ENCODE measurements at regions not wholly inside any gene's neighbourhood (a gene's known extent, or its start where the extent isn't known, plus 50 kb on each side); places are given as distances from the start of the nearest gene placed in this dataset.

DNA sequence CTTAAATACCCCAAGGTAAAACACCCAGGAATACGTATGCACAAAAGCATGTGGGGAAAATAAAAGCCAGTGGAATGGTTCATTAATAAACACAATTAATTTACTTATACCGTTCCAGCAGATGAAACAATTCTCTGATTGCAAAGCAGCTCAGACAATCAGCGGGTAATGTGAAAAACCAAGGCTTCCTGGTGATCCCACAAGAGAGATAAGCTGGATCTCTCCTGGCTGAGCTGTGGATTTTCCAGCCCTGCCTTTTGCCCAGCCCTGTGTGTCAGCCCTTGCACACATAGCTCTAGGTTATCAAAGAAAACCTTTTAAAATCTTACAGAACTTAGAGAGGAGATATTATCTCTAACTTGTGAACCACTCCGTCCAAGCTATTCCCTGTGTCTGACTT, 1010.7 kb upstream of the AUTS2 start:
- no peak for TF ChIP-seq ZFX (IDR thresholded peaks at IDR 0.05)
- TF ChIP-seq, protein P1, sequence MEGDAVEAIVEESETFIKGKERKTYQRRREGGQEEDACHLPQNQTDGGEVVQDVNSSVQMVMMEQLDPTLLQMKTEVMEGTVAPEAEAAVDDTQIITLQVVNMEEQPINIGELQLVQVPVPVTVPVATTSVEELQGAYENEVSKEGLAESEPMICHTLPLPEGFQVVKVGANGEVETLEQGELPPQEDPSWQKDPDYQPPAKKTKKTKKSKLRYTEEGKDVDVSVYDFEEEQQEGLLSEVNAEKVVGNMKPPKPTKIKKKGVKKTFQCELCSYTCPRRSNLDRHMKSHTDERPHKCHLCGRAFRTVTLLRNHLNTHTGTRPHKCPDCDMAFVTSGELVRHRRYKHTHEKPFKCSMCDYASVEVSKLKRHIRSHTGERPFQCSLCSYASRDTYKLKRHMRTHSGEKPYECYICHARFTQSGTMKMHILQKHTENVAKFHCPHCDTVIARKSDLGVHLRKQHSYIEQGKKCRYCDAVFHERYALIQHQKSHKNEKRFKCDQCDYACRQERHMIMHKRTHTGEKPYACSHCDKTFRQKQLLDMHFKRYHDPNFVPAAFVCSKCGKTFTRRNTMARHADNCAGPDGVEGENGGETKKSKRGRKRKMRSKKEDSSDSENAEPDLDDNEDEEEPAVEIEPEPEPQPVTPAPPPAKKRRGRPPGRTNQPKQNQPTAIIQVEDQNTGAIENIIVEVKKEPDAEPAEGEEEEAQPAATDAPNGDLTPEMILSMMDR (conservative IDR thresholded peaks at IDR 0.05): no peak
- no peak overlapping the region for H3K27ac ChIP-seq

DNA sequence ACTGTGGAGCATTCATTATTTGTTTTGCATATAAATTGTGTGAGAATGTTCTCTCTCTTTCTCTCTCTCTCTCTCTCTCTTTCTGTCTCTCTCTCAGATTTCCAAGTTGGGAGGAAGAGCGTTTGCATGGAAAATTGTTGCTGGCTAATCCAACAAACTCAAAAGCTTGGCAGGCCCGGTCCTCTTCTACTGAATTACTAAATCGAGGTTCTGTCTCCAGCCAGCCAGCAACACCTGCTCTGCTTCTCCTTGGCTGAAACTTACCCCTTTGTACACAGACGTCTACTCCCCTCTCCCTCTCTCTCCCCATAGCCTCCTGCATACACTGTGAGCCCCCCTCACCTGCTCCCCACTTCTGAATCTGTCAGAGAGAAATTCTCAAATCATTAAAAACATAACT, 996.4 kb upstream of the AUTS2 start:
- H3K27ac ChIP-seq: no peak overlapping the region
- TF ChIP-seq, protein P1 (conservative IDR thresholded peaks at IDR 0.05): no peak

DNA sequence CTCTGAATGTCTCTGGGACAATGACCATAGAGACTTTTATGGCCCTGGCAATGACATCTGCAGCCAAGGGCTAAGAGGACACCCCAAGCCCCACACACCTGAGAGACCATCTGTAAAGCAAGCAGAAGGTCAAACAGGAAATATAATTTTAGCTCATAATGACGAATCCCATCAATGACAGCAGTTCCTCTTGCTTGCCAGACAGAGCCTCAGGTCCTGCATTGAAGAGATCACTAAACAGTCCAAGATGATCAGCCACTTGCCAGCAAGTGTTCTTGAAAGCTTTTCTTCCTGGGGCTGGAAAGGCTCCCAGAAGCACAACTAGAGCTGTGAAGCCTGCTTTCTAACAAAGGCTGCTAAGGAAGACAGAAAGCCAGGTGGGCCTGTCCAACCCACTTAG, 993.7 kb upstream of the AUTS2 start:
- no peak for TF ChIP-seq ZFX (IDR thresholded peaks at IDR 0.05)
- TF ChIP-seq, protein P1 (conservative IDR thresholded peaks at IDR 0.05): no peak
- no peak overlapping the region for H3K27ac ChIP-seq

DNA sequence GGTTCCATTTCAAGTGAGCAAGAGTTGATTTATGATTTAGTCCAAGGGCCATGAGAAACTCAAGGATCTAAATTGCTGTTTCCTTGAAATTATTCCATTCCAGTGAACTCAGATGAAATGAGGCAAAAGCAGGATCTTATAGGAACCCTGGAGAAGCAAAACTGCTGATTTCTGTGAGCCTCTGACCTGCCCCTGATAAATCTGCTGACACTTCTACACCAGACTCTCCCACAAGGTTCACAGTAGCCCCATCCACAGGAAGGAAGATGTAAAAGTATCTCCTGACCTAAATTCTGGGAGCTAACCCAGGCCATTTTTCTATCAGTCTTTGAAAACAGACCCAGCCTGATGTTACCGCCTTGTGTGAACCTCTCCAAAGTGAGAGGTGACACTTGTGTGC, 987.6 kb upstream of the AUTS2 start:
- no peak for TF ChIP-seq ZFX (IDR thresholded peaks at IDR 0.05)
- TF ChIP-seq, protein P1 (conservative IDR thresholded peaks at IDR 0.05): no peak
- H3K27ac ChIP-seq: no peak overlapping the region

DNA sequence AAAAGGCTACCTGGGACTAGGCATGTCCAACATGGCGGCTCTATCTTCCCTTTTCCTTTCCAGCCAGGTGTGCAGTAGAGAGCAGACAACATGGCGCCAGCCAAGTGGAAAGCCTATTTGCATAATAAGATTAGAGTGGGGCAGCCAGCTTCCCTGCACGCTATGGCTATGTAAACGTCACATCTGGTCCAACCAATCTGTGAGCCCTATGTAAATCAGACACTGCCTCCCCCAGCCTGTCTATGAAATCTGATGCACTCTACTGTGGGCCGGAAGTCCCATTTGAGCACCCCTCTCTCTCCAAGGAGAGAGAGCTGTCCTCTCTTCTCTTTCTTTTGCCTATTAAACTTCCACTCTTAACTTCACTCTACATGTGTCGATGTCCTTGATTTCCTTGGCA, 984.9 kb upstream of the AUTS2 start:
- TF ChIP-seq, protein P1 (conservative IDR thresholded peaks at IDR 0.05): no peak
- TF ChIP-seq ZFX (IDR thresholded peaks at IDR 0.05): no peak
- H3K27ac ChIP-seq: no peak overlapping the region

DNA sequence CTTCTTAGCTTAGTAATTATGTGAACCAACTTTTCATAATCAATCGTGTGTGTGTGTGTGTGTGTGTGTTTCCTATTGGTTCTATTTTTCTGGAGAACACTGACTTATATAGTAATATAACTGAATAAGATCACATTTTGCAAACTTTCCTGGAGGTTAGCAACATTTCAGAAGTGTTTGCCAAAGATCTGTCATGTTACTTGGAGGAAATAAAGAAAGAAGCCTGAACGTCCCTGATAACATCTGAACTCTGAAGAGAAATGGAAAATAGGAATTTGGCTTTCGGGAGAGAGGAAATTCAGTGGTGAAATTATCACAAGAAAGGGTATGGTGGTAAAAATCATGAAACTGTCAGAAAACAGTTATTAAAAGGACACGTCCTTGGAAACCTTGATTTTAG, 984.4 kb upstream of the AUTS2 start:
- no peak overlapping the region for H3K27ac ChIP-seq
- TF ChIP-seq ZFX (IDR thresholded peaks at IDR 0.05): no peak
- TF ChIP-seq, protein P1 (conservative IDR thresholded peaks at IDR 0.05): no peak

DNA sequence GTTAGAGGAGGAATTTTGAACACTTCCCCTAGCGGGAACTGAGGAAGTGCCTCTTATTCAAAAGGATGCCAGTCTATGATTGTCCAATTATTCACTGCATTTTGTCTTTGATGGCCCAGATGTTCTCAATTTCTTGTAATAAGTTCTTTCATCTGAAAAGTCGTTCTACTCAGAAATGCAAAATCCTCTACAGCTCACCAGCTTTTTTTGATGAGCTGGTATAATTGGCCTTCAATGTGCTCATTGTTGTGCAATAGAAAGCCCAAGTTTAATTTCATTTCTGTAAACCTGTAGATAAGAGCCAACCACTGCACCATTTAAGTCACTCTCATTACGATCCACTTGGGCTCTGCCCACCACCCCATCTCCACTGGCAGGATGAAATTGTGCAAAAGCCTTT, 978.7 kb upstream of the AUTS2 start:
- TF ChIP-seq ZFX (IDR thresholded peaks at IDR 0.05): no peak
- TF ChIP-seq, protein P1 (conservative IDR thresholded peaks at IDR 0.05): no peak

More for the DNA sequence above, 978.7 kb upstream of the AUTS2 start:
- H3K27ac ChIP-seq: no peak overlapping the region

Measured in C4-2B (cell line).